ENCODE measurements at regions not wholly inside any gene's neighbourhood (a gene's known extent, or its start where the extent isn't known, plus 50 kb on each side); places are given as distances from the start of the nearest gene placed in this dataset.
A peak's percentile ranks its signal among the peaks of the same experiment; 100 is the strongest.

DNA sequence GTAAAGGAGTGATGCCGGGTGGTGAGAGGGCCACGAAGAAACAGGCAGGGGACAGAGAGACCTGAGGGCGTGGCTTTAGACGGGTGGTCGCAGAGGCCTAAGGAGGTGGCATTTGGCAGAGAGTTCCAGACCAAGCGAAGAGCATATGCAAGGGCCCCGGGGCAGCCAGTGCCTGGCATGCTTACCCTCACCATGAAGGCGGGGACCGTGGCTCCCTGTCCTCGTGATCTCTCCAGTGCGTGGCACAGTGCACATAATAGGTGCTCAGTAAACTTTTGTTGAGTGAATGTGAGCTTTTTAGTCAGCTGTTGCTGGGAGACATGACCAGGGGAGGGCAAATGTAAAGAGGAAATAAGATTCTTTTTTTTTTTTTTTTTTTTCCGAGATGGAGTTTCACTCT is 245.6 kb upstream of the GSE1 start:
- Histone ChIP-seq H3K27ac (ENCODE audit: low read depth, low read length) (no peak overlapping the region), H3K27me3 (ENCODE audit: control insufficient read depth in 1 of 2, insufficient read depth in 2 of 2, low read length in 2 of 2) (no peaks in the 10 kb centered on the region), H3K9ac (ENCODE audit: low read depth in 1 of 2, low read length in 2 of 2) (no peak overlapping the region), H3K36me3 (ENCODE audit: control insufficient read depth in 1 of 2, insufficient read depth in 2 of 2, low read length in 2 of 2) (no peaks in the 10 kb centered on the region), H3K4me1 (ENCODE audit: control insufficient read depth in 1 of 2, insufficient read depth in 2 of 2, low read length in 2 of 2) (peaks cover 25 to 33% of the 10 kb centered on the region in 2 donors), H3K4me3 (ENCODE audit: low read depth in 1 of 2, low read length in 2 of 2) (no peak overlapping the region), H3K9me3 (ENCODE audit: control insufficient read depth in 1 of 2, low read length in 2 of 2) (no peaks in the 10 kb centered on the region)

DNA sequence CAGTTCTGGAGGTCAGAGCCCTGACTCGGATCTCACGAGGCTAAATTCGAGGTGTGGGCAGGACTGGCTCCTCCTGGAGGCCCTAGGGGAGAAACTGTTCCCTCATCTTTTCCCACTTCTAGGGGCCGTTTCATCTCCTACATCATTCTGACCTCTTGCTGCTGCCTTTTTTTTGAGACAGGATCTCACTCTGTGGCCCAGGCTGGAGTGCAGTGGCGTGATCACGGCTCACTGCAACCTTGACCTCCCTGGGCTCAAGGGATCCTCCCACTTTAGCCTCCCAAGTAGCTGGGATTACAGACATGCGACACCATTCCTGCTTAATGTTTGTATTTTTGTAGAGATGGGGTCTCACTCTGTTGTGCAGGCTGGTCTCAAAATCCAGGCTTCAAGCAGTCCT is 244.1 kb upstream of the GSE1 start:
- Histone ChIP-seq H3K27me3 (ENCODE audit: control insufficient read depth in 1 of 2, insufficient read depth in 2 of 2, low read length in 2 of 2) (no peaks in the 10 kb centered on the region), H3K27ac (ENCODE audit: low read depth, low read length) (no peak overlapping the region), H3K9ac (ENCODE audit: low read depth in 1 of 2, low read length in 2 of 2) (no peak overlapping the region), H3K36me3 (ENCODE audit: control insufficient read depth in 1 of 2, insufficient read depth in 2 of 2, low read length in 2 of 2) (no peaks in the 10 kb centered on the region), H3K4me1 (ENCODE audit: control insufficient read depth in 1 of 2, insufficient read depth in 2 of 2, low read length in 2 of 2) (peaks cover 26 to 34% of the 10 kb centered on the region in 2 donors), H3K9me3 (ENCODE audit: control insufficient read depth in 1 of 2, low read length in 2 of 2) (no peaks in the 10 kb centered on the region), H3K4me3 (ENCODE audit: low read depth in 1 of 2, low read length in 2 of 2) (no peak overlapping the region)

DNA sequence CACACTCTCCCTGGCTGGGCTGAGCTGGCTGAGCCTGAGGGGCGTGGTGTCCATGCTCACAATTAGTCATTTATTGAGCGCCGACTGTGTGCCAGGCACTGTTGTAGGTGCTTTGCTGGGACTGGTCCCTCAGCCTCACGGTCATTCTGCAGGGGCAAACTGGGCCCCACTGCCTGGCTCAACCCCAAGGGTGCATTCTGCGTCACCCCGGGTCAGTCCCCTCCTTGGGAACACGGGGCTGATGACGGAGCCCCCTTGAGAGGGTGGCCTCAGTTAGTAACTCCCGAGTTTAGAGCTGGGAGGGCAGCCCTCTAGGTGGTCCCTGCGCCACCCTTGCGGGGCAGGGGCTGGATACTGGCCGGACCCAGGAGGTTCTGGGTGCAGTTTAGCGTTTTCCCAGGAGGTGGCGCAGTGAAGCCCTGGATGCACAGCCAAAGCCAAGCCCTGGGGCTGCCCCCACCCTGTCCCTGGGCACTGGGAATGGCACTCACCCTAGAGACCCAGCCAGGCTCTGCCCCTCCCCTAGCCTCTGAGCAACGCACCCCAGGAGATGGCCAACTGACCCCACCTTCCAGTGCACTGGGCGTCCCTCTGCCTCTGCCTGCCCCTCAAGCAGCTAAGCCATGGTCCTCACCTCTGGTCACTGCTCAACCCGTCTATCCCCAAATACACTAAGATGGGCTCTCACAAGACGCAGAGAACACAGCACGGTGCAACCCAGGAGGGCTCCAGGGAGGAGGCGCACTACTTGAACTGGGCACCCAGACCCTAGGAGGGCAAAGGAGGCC is 243.2 kb upstream of the GSE1 start:
- Histone ChIP-seq H3K9ac (ENCODE audit: low read depth in 1 of 2, low read length in 2 of 2) (peak overlapping the region in 1 of 2 donors; percentile 20), H3K36me3 (ENCODE audit: control insufficient read depth in 1 of 2, insufficient read depth in 2 of 2, low read length in 2 of 2) (no peaks in the 10 kb centered on the region), H3K27me3 (ENCODE audit: control insufficient read depth in 1 of 2, insufficient read depth in 2 of 2, low read length in 2 of 2) (no peaks in the 10 kb centered on the region), H3K27ac (ENCODE audit: low read depth, low read length) (no peak overlapping the region), H3K4me3 (ENCODE audit: low read depth in 1 of 2, low read length in 2 of 2) (no peak overlapping the region), H3K9me3 (ENCODE audit: control insufficient read depth in 1 of 2, low read length in 2 of 2) (no peaks in the 10 kb centered on the region), H3K4me1 (ENCODE audit: control insufficient read depth in 1 of 2, insufficient read depth in 2 of 2, low read length in 2 of 2) (peaks cover 26 to 36% of the 10 kb centered on the region in 2 donors)

DNA sequence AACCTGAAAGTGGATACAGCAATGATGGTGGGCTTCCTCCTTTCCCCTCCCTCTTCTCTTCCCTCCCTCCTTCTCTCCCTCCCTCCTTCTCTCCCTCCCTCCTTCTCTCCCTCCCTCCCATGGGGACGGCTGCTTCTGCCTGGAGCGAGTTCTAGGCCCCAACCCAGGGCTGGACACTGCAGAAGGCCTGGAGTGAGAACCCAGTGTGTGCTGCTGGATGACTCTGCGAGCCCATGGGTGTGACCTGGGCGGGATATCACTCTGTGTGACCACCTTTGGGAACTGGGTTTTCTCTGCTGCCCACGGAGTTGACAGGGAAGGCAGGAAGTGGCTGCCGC is 242.6 kb upstream of the GSE1 start:
- Histone ChIP-seq H3K36me3 (ENCODE audit: control insufficient read depth in 1 of 2, insufficient read depth in 2 of 2, low read length in 2 of 2) (no peaks in the 10 kb centered on the region), H3K9ac (ENCODE audit: low read depth in 1 of 2, low read length in 2 of 2) (peak overlapping the region in 1 of 2 donors; percentile 20), H3K9me3 (ENCODE audit: control insufficient read depth in 1 of 2, low read length in 2 of 2) (no peaks in the 10 kb centered on the region), H3K27ac (ENCODE audit: low read depth, low read length) (no peak overlapping the region), H3K27me3 (ENCODE audit: control insufficient read depth in 1 of 2, insufficient read depth in 2 of 2, low read length in 2 of 2) (no peaks in the 10 kb centered on the region), H3K4me3 (ENCODE audit: low read depth in 1 of 2, low read length in 2 of 2) (no peak overlapping the region), H3K4me1 (ENCODE audit: control insufficient read depth in 1 of 2, insufficient read depth in 2 of 2, low read length in 2 of 2) (peaks cover 27 to 36% of the 10 kb centered on the region in 2 donors)

DNA sequence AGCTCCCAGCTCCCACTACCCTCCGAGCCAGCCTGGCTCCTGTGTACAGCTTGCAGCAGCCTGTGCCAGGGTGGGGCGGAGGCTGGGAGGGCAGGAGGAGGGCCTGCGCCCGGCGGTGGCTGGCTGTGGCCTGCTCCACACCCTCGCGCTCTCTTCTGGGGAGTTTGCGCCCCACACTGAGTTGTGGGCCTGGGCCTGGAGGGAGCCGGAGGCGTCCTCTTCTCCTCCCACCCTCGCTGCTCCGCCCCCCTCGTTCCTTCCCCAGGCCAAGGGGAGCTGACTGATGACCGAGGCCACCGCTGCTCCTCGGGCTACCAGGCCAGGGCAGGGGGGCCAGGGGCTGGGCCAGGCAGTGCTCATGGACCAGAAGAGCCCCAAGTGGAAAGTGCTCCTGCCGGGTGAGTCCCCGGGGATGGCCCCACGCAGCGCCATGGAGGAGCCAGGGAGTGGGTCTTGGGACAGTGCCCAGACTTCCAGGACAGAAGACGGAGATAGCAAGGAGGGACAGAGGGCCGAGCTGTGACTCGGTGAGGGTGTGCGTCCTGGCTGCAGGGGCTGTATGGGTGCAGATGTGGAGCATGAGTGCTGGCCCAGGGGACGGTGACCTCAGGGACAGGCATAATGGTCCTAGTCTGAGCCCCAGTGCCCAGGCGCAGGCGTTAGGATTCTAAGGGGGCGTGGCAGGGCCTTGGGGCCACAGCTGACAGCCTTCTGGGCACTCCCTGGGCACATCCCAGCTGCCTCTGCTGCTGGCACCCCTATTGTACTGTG is 242.1 kb upstream of the GSE1 start:
- Histone ChIP-seq H3K4me3 (ENCODE audit: low read depth in 1 of 2, low read length in 2 of 2) (peak overlapping the region in 1 of 2 donors; percentile 21), H3K36me3 (ENCODE audit: control insufficient read depth in 1 of 2, insufficient read depth in 2 of 2, low read length in 2 of 2) (no peaks in the 10 kb centered on the region), H3K27me3 (ENCODE audit: control insufficient read depth in 1 of 2, insufficient read depth in 2 of 2, low read length in 2 of 2) (no peaks in the 10 kb centered on the region), H3K27ac (ENCODE audit: low read depth, low read length) (no peak overlapping the region), H3K4me1 (ENCODE audit: control insufficient read depth in 1 of 2, insufficient read depth in 2 of 2, low read length in 2 of 2) (peaks cover 32 to 40% of the 10 kb centered on the region in 2 donors), H3K9me3 (ENCODE audit: control insufficient read depth in 1 of 2, low read length in 2 of 2) (no peaks in the 10 kb centered on the region), H3K9ac (ENCODE audit: low read depth in 1 of 2, low read length in 2 of 2) (peak overlapping the region; percentile 6 to 43)

DNA sequence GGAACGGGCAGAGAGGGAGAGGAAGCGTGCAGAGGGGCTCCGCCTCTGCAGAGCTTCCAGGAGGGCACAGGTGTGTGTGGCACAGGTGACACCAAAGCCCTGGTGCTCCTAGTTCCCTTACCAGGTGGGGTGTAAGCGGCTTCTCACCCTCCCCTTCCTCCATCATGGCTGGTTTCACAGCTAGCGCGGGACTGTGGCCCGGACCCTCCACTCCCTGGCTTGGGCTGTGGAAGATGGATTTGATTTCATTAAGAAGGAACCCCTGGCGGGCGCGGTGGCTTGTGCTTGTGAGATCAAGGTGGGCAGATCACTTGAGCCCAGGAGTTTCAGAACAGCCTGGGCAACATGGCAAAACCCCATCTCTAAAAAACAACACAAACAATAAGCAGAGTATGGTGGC is 241.2 kb upstream of the GSE1 start:
- peak overlapping the region in 1 of 2 donors; percentile 25 for H3K9ac ChIP-seq (ENCODE audit: low read depth in 1 of 2, low read length in 2 of 2)

DNA sequence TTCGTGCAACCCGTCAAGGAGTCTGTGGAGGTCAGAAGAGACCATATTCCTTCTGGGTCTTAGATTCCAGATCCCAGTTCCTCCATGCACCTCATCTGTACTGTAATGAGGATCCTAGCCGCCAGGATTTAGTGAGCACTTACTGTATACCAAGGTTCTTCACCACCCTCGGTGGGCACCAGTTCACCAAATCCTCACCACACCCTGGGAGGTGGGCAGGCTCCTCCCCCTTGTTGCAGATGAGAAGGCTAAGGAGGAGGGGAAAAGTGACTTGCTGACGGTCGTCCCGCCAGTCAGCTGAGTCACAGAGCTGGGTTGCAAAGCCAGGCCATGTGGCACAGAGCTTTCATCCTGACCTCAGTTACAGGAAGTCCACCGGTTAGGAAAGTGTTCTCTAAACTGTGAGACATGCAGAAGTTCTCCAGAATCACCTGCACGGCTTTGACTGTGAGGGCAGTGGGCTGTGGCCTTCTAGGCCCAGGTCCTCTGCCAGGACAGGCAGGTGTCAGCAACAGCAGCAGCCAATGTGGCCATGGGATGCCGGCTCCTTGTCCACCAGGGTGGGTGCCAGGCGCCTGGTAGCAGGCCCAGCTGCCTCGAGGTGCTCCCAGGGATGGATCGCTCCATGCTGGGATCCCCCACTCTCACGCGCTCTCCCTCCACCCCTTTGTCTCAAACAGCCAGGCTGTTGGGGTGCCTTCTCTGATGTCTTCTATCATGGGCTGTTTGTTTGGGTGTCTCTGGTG is 240.3 kb upstream of the GSE1 start:
- peaks cover 42 to 49% of the 10 kb centered on the region in 2 donors for H3K4me1 ChIP-seq (ENCODE audit: control insufficient read depth in 1 of 2, insufficient read depth in 2 of 2, low read length in 2 of 2)
- H3K27ac ChIP-seq (ENCODE audit: low read depth, low read length) = no peak overlapping the region
- peak overlapping the region in 1 of 2 donors; percentile 25 for H3K9ac ChIP-seq (ENCODE audit: low read depth in 1 of 2, low read length in 2 of 2)
- no peak overlapping the region for H3K4me3 ChIP-seq (ENCODE audit: low read depth in 1 of 2, low read length in 2 of 2)
- no peaks in the 10 kb centered on the region for H3K9me3 ChIP-seq (ENCODE audit: control insufficient read depth in 1 of 2, low read length in 2 of 2)
- no peaks in the 10 kb centered on the region for H3K36me3 ChIP-seq (ENCODE audit: control insufficient read depth in 1 of 2, insufficient read depth in 2 of 2, low read length in 2 of 2)
- no peaks in the 10 kb centered on the region for H3K27me3 ChIP-seq (ENCODE audit: control insufficient read depth in 1 of 2, insufficient read depth in 2 of 2, low read length in 2 of 2)

More for the DNA sequence above, 241.2 kb upstream of the GSE1 start:
- Histone ChIP-seq H3K4me1 (ENCODE audit: control insufficient read depth in 1 of 2, insufficient read depth in 2 of 2, low read length in 2 of 2) (peaks cover 41 to 49% of the 10 kb centered on the region in 2 donors), H3K9me3 (ENCODE audit: control insufficient read depth in 1 of 2, low read length in 2 of 2) (no peaks in the 10 kb centered on the region), H3K27ac (ENCODE audit: low read depth, low read length) (no peak overlapping the region), H3K27me3 (ENCODE audit: control insufficient read depth in 1 of 2, insufficient read depth in 2 of 2, low read length in 2 of 2) (no peaks in the 10 kb centered on the region), H3K4me3 (ENCODE audit: low read depth in 1 of 2, low read length in 2 of 2) (no peak overlapping the region), H3K36me3 (ENCODE audit: control insufficient read depth in 1 of 2, insufficient read depth in 2 of 2, low read length in 2 of 2) (no peaks in the 10 kb centered on the region)

DNA sequence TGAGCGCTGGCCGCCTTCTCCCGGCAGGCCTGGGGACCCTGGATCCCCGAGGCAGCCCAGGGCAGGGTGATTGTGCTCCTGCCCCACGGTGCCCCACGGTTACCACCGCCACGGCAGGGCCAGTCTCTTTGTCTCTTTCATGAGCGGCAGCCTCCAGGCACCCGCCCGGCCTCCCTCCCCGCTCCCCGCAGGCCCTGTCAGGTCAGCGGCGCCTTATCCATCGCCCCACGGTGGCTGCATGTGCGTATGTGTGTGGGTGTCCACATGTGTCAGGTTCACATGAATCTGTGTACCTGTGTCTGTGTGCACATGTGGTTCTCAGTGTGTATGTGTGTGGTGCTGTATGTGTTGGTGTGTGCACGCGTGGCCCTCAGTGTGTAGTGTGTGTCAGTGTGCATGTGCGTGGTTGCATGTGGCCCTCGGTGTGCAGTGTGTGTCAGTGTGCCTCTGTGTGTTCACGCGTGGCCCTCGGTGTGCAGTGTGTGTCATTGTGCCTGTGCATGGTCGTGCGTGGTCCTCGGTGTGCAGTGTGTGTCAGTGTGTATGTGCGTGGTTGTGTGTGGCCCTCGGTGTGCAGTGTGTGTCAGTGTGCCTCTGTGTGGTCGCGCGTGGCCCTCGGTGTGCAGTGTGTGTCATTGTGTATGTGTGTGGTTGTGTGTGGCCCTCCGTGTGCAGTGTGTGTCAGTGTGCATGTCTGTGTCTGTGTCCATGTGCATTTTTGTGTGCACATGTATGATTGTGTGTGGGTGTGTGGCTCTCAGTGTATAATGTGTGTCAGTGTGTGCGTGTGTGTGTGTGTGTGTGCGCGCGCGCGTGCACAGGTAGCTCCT is 239.2 kb upstream of the GSE1 start:
- no peaks in the 10 kb centered on the region for H3K9me3 ChIP-seq (ENCODE audit: control insufficient read depth in 1 of 2, low read length in 2 of 2)
- H3K27me3 ChIP-seq (ENCODE audit: control insufficient read depth in 1 of 2, insufficient read depth in 2 of 2, low read length in 2 of 2) = no peaks in the 10 kb centered on the region
- H3K36me3 ChIP-seq (ENCODE audit: control insufficient read depth in 1 of 2, insufficient read depth in 2 of 2, low read length in 2 of 2) = no peaks in the 10 kb centered on the region
- H3K4me3 ChIP-seq (ENCODE audit: low read depth in 1 of 2, low read length in 2 of 2) = no peak overlapping the region
- peaks cover 42 to 49% of the 10 kb centered on the region in 2 donors for H3K4me1 ChIP-seq (ENCODE audit: control insufficient read depth in 1 of 2, insufficient read depth in 2 of 2, low read length in 2 of 2)
- no peak overlapping the region for H3K9ac ChIP-seq (ENCODE audit: low read depth in 1 of 2, low read length in 2 of 2)
- no peak overlapping the region for H3K27ac ChIP-seq (ENCODE audit: low read depth, low read length)

DNA sequence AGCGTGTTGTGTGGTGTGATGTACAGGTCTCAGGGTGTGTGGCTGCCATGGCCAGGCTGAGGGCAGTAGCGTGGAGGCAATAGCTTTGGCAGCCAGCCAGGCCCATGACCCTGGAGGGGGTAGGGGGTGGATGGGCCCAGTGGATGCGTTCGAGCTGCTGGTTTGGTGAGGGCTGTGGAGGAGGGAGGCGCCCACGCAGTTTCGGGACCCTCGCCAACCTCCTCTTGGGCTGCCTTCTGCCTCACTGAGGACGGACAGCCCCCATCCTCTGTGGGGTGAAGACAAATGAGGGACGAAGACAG is 238.6 kb upstream of the GSE1 start:
- no peaks in the 10 kb centered on the region for H3K9me3 ChIP-seq (ENCODE audit: control insufficient read depth in 1 of 2, low read length in 2 of 2)
- no peaks in the 10 kb centered on the region for H3K27me3 ChIP-seq (ENCODE audit: control insufficient read depth in 1 of 2, insufficient read depth in 2 of 2, low read length in 2 of 2)
- H3K4me1 ChIP-seq (ENCODE audit: control insufficient read depth in 1 of 2, insufficient read depth in 2 of 2, low read length in 2 of 2) = peaks cover 41 to 48% of the 10 kb centered on the region in 2 donors
- no peak overlapping the region for H3K27ac ChIP-seq (ENCODE audit: low read depth, low read length)
- H3K9ac ChIP-seq (ENCODE audit: low read depth in 1 of 2, low read length in 2 of 2) = no peak overlapping the region
- no peak overlapping the region for H3K4me3 ChIP-seq (ENCODE audit: low read depth in 1 of 2, low read length in 2 of 2)
- no peaks in the 10 kb centered on the region for H3K36me3 ChIP-seq (ENCODE audit: control insufficient read depth in 1 of 2, insufficient read depth in 2 of 2, low read length in 2 of 2)

Data from duodenal mucosa (tissue), 2 donors.